HL-60/S4 treated with phorbol 12-myristate 13-acetate at 8.2 ng/mL for 4 days and 3 days (cell line): ENCODE measurements at regions not wholly inside any gene's neighbourhood (a gene's known extent, or its start where the extent isn't known, plus 50 kb on each side); places are given as distances from the start of the nearest gene placed in this dataset.

Experiments
- in situ Hi-C: fragments of 300-500 bp; cut with MboI; formaldehyde crosslinking; loops from 2 replicates; pipeline ENCODE4 v1.15.0; 2022; ENCODE audit warnings: low sequenced_read_pairs

DNA sequence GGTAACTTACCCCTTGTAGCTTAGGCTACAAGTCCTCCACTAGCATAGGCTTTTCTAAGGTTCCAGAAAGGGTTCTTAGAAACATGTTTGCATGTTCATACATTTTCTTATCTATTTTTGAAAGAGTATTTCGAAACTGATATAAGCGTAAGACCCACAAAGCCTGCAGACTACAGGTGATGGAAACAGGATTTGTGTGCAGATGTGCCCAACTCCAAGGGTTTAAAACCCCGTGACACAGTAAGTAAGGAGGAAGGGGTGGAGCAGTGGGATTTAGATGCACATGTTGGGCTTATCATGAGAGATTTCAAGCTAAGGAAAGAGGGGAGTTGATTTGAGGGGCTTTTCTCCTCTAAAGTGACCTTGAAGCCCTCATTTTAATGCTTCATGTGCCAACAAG is 164.7 kb downstream of the LTN1 start:
- in situ Hi-C loops: no loop called here

DNA sequence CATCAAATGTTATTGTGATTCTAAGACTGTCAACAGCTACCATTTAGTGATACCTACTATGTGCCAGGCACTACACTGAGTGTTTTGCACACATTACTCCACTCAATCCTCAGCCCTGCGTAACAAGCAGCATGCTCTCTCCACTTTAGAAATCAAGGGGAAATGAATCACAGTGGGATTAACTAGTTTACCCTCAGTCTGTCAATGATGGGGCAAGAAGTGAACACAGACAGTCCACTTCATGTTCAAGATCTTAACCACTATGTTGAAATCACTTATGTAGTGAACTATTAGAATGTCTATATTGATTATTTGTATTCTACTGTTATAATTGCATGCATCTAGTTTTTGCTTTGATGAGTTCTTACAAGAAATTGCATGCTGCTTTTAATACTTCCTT is 165.3 kb downstream of the LTN1 start:
- in situ Hi-C loops: no loop called here

DNA sequence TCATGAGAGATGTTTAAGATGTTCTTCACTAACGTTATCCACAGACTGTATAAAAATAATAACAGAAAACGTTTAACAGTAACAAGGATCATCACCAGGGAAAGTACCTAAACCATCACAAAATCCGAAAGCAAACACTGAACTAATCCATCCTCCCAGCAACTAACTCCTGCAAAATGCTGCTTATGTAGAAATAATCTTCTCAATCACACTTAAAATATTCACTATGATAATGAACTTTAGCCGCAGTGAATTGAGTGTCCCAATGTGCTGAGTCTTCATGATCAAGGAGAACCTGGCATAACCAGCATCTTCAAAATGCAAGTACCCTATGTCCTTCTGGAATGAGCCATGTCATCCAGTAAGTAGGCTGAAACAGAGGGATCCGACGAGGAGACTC is 166.1 kb downstream of the LTN1 start:
- in situ Hi-C loops: no loop called here

DNA sequence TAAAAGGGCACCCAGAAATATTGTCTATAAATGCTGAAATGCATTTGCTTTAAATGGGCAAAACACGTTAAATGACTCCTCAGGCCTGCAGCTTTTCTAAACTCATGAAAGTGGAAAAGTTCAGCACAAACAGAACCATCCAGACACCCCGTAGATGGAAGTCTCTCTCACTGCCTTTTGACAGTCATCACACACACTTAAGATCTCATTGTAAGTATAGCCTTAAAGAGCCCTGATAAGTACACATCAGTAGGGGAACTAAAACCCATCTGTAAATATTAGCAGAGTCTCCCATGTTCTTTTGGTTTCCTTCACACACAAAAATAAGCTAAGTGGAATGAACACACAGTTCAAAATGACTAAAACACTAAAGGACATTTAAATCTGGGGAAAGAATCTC is 166.7 kb downstream of the LTN1 start:
- in situ Hi-C loops: no loop called here

DNA sequence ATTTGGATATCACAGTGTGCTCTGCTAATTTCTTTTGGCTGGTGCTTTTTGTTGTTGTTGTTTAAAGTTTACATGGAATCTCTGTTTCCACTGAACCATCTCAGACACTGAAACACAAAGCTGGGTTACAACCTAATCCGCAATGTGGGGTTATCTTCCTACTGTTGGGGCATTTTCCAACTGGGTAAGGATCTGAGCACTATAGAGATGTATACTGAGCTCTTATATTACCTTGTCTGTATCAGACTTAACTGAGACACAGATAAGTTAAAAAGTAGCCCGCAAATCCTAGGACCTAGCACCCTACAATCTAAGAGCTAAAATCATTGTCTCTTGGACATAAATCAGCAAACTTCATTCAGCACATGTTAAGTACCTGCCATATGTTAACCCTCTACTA is 169.2 kb downstream of the LTN1 start:
- in situ Hi-C loops: no loop called here

DNA sequence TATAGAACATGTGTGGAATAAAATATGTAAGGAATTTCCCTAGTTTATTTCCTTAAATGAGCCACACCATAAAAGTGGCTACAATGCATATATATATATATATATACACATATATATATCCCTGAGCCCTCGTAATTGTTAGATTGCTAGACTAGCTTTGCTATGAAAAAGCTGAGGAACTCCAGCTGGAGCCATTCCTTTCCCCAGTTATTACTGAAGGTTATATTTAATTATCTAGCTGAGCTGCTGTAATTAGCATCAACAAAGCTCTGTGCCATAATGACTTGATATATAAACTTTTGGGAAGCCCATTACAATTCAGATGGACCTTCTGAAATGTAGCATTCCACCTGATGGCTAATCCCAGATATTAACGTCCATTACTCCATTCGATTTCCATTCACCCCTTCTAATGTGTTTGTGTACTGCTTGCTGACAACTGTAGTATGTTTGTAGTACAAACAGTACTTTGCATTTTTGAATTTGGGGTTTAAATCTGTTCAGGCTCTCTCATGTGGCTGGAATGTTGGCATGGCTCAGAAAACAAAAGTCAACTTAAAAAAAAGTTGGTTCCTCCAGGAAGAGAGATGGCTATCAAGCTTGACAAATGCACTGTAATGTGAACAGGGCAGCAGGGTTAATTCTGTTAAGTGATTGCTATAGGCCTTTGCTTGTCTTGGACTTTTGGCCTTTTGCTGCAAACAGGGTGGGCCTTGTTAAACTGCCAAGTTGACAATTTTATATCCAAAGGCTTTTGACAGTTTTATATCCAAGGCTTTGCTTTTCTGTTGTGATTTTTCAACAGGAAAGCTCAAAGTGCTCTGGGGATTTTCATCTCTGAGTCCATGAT is 170.0 kb downstream of the LTN1 start:
- in situ Hi-C loops: no loop called here

DNA sequence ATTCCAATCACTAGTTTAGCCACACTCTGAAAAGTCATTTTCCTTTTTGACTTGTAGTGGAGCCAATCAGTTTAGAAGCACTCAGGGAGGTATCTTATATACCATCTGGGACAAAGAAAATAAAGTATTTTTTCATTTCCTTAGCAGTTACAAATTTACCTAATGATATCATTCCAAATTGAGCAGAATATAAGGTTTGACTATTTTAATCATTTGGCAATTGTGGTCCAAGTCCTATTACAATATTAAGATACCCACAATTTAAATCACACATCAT is 170.6 kb downstream of the LTN1 start:
- in situ Hi-C loops: no loop called here

DNA sequence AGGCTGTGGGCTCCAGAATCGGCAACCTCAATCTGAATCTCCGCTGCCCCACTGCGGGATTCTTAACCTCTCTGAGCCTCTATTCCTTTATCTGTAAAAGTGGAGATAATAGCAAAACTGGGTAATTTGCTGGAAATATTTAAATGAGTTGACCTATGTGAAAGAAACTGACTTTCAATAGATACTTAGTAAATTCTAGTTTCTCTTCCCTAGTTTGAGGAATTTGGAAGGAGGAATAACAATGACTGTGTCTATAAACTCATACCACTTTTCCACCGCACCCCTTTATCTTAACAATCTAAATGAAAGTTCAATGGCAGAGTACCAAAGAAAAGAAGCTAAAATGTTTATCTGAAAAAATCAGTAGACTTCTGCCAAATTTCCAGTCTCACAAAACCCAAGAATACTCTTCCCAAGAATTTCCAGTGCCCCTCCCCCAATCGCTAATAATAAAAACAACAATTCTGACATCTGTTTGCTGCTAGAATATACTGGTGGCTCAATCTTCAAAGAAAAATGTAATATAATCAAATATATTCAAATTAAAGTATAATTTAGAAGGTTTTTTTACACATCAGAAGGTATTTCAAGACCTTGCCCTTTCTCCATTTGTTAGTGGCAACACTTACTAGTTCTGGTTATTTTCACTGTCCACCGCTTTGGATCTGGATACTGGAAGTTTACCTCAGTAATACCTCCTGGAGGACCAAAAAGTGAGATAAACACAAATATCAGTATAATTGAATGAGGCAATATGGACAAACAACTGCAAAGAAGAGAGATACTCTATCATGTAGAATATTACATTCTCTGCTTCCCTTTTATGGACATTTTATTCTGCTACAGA is 171.2 kb downstream of the LTN1 start:
- in situ Hi-C loops: no loop called here

DNA sequence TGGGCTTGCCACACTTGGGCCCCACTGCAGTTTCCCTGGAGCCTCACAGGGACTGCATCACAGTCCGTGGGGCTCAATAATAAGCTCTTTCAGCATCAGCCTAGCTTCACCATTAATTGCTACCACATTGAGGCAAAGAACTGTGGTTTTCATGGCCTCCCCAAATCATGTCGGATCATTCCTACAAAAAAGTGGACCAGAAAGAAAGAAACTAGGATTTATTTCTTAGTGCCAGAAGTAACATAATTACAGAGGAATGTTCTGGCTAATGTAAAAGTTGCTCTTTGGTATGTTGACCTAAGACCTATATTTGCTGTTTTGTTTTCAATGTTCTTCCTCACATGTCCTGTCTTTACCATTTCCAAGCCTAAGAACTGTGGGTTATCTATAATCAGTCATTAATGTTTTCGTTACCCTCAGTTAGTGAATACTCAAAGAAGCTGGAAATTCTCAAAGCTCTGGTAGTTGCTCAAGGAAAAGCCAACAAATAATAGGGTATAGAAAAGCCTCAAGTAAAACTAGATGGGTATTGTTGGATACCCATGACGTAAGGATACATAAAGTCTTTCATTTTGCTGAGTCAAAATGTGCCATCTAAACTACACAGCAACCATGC is 173.9 kb downstream of the LTN1 start:
- in situ Hi-C loops: no loop called here

DNA sequence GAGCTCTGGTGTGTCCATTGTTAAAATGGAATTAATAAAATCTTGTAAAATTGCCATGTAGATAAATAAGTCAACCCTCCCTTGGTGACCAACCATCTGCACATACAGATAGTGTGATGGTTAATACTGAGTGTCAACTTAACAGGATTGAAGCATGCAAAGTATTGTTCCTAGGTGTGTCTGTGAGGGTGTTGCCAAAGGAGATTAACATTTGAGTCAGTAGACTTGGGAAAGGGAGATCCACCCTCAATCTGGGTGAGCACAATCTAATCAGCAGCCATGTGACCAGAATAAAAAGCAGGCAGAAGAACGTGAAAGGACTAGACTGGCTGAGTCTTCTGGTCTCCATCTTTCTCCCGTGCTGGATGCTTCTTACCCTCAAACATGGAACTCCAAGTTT is 174.8 kb downstream of the LTN1 start:
- in situ Hi-C loops: no loop called here

DNA sequence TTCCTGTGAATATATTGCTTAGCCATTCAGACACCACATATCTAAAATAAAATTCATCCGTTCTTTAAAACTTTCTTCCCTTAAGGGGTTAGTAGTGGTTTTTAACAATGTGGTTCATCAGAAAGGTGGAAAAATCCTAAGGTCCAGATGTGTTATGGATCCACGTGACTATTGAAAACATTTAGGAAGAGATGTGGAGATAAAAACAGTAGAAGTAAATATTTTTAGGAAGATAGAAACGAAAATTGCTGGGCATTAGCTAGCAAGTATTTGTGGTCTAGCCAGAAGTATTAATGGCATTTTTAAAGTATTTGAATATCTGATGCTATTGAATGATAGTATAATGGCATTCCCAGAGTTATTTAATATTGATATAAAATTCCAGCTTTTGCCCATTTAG is 180.8 kb downstream of the LTN1 start:
- in situ Hi-C loops: no loop called here

DNA sequence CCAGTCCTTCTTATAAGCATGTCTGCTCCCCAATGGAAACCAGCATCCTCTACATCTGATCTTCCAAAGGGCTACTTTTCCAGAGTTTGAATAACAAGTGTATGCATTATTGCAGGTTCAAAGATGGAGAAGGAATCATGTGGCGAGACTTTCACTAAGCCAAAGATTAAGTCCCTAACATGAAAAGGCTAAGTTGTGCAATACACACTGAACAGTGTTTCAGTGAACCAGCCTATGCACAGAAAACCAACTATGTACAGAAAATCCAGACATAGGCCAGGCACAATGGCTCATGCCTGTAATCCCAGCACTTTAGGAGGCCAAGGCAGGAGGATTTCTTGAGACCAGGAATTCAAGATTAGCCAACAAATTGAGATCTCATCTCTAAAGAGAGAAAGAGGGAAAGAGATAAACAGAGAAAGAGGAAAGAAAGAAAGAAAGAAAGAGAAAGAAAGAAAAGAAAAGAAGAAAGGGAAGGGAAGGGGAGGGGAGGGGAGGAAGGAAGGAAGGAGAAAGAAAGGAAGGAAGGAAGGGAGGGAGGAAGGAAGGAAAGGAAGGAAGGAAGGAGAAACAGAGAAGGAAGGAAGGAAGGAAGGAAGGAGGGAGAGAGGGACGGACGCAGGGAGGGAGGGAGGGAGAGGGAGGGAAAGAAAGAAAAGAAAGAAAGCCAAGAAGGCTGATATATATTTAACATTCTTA is 181.7 kb downstream of the LTN1 start:
- in situ Hi-C loops: no loop called here

DNA sequence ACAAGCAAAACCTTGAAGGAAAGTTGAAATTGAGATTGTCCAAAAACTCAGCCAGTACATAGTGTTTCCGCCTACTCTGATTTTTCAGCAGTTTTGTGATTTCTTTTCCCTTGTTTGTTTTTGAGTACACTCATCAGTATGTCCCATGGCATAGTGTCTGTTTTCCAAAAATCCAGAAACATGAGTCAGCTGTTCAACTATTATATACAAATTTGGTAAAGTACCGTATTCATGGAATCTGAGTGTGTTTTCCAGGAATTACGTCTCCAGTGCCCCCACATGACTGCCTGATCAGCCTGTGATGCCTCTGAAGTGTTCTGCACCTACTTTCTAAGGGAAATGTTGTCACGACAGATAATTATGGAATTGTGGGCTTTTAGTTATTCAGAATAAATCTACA is 186.8 kb downstream of the LTN1 start:
- in situ Hi-C loops: no loop called here

DNA sequence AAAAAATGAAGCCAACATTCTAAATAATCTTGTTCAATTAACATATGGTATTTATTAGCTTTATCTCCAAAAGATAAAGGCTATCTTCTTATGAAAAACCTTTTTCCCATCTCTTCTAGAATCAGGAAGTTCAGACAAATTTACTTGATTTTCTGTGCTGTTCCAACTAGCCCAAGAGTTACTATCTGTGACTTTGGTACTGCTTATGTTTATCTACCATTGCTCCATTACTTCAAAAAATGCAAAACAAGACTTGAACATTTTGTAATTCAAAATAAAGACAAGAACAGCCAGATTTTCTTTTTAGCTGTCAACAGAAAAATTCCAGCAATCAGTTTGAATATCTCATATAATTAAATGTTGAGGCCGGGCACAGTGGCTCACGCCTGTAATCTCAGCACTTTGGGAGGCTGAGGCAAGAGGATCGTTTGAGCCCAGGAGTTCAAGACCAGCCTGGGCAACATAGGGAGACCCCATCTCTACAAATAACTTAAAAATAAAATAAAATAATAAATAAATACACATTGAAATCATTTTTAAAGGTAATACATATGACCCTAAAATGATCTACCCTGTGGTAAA is 188.5 kb downstream of the LTN1 start:
- in situ Hi-C loops: no loop called here

DNA sequence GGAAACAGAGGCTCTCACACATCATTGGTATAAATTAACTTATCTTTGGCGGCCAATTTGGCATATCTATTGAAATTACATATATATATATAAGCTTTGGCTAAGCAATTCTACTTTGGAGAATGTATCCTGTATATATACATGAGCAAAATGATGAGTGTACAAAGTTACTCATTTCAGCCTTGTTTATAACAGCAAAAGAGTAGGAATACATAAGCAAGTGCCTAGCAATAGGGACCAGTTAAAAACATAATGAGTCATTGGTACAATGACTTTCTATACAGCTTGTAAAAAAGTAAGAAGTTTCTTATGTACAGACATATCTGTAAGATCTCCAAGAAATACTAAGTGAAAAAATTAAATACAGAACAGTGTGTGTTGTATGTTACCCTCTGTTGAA is 190.8 kb downstream of the LTN1 start:
- in situ Hi-C loops: no loop called here

DNA sequence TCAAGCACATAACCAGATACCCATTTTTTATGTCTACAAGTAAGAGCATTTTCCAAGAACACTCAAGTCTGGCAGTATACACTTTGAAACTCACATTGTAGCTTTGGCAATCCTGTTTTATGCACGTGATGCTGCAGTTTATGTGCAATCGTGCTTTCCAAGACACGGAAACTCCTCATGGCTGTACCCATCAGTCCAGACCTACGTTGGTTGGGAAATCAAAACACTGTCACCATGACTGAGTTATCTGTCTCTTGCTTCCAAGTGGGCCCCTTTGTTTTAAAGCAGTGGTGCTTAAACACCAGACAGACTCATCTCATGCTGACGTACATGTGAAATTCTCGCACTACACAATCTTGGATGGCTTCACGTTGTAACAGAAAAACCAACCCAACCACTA is 192.8 kb downstream of the LTN1 start:
- in situ Hi-C loops: no loop called here

DNA sequence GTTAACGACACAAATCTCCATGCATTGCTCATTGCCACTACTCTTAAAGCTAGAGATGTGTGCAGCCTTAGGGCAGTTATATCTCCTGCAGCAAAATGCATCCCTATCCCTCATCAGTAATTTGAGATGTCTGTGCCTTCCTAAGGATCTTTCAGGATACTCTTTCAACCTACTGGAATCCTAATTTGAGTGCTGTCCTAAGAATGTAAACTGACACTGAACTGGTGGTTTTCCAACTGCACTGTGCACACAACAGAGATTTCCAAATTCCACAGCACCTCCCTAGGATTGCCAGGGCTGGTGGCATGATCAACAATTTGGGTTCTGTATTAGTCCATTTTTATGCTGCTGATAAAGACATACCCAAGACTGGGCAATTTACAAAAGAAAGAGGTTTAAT is 193.9 kb downstream of the LTN1 start:
- in situ Hi-C loops: no loop called here

DNA sequence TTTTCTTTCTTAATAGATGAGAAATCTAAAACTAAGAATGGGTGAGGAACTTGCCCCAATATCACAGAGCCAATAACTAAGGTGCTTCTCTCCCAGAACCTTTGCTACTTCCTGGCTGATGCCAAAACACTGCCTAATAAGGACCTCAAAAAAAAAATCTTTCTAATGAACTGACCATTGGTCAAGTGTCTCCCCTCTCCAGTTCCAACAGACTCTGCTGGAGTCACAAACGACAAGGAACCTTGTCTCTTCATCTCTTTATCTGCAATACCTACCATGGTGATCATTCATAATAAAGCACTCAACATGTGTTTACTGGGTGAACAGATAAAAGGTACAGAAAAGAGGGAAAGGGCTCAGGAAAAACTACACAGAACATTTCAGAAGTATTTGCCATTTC is 197.4 kb downstream of the LTN1 start:
- in situ Hi-C loops: no loop called here

DNA sequence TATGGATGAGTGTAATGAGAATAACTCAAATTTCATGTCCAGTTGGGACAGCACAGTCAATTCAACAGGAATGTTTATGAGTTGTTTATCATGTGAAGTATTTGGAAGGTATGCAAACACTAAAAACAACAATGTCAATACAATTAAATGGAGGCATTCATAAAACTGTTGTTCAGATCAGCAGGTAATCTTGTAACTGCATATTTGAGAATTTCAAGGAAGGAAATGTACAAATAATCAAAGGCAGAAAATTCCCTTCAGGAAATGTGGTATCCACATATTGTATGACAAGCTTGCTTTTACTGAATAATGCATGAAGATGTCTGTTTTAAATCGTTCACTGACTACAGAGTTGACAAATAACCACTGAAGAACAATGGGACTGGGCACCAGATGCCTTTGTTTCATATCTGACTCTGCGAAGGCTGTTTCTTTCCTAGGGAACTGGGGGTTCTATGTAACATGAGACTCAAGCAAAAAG is 198.3 kb downstream of the LTN1 start:
- in situ Hi-C loops: no loop called here

DNA sequence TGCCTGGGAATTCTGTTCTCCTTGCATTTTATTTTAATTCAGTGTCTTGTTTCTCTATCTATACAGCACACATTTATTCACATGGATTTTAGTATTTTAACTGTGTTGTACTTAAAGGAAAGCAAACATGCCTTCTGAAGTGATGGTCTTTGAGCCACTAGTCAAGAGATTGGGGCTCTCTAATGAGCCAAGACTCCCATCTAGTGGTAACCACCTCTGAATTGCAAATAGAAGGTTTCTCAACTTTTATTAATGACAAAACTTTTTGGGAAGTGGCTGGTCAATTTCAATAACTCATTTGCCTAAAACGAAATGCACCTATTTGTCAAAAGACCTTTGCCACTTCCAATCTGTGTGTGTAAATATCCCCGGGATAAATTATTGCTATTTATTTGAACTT is 199.6 kb downstream of the LTN1 start:
- in situ Hi-C loops: no loop called here
